GM18867 (cell line): ENCODE measurements at regions not wholly inside any gene's neighbourhood (a gene's known extent, or its start where the extent isn't known, plus 50 kb on each side); places are given as distances from the start of the nearest gene placed in this dataset.

Source experiments
- ATAC-seq: cut with Tn5 transposase; IDR thresholded peaks from one replicate; pipeline ENCODE4 v1.9.1; 2021; ENCODE audit warnings: mild to moderate bottlenecking, moderate library complexity; ENCODE audit not compliant: unreplicated experiment

DNA sequence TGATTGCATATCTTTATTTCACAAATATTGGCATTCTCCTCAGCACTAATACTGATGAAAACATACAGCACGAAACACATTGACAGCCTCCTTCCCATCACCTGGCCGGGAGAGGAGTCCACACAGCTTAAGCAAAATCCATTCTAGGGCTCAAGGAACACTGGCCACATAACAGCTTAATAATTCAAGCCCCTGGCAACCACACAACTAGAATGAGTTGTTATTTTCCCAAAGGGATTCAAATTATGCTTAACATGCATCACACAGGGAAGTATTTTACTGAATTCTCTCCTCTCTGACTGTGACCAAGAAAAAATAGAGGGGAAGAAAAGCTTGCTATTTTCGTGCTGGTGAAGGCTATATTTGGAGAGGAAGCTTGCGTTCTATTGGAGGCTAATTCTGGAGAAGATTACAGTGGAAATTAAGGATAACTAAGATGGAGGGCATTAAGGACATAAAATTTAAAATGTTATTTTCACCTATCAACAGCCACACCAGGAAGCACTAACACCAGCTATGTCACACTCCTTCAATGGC is 198.5 kb downstream of the ADGRG6 start:
- ATAC-seq = no peak

DNA sequence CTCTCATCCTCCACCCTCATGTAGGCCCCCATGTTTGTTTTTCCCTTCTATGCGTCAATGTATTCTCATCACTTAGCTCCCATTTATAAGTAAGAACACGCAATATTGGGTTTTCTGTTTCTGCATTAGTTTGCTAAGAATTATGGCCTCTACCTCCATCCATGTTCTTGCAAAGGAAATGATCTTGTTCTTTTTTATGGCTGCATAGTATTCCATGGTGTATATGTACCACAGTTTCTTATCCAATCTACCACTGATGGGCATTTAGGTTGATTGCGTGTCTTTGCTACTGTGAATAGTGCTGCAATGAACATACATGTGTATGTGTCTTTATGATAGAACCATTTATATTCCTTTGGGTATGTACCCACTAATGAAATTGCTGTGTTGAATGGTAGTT is 200.0 kb downstream of the ADGRG6 start:
- ATAC-seq = no peak

DNA sequence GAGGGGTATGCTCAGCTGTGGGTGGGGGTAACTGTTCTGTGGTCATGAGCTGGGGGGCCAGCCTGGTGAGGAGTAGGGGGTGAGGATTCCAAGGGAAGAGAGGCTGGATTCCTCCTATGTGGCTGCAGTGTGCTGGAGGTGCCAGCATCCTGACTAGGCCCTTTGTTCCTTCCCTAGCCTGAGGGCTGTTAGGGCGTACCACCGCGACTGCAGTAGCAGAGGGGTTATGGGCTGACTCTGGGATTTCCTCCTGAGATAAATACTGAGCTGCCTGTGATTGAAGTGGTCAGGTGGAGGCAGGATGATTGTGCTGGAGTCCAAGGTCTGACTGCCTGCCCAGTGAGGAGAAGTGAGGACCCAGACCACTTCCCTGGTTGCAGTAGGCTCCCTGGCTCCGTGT is 205.3 kb downstream of the ADGRG6 start:
- no peak for ATAC-seq

DNA sequence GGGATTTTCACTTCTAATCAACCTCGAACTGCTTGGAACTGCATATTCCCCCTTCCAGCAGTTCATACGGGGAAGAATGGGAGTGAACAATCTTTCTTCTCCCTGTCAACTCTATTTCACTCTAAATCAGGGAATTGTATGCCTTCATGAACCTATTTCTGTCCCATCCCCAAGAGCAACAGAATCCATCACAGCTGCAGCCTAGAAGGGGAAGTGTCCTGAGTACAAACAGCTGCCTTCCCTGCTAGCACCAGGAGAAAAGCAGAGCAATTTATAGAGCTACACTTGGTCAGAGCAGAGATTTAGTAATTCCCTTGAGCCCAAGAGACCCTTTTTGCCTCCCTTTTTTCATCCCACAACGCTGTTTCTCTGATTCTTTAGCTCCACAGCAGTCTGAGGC is 208.4 kb downstream of the ADGRG6 start:
- ATAC-seq = no peak

- no peak for ATAC-seq
These were observed 216.3 kb downstream of the ADGRG6 start for GRCh38 chr6:142518126-142518525.

- ATAC-seq = no peak
These were observed 217.0 kb downstream of the ADGRG6 start for GRCh38 chr6:142518761-142519160.

DNA sequence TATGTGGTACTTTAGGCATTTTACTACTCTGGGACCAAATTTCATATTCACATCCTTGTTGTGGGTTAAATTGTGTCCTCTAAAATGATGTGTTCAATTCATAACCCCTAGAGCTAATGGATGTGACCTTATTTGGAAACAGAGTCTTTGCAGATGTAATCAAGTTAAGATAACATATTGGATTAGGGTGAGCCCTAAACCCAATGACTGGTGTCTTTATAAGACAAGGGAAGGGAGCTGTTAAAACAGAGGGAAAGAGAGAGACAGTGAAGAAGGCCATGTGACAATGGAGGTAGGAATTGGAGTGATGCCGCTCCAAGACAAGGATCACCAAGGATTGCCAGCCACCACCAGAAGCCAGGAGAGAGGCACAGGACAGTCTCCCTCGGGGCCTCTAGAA is 220.0 kb downstream of the ADGRG6 start:
- no peak for ATAC-seq

DNA sequence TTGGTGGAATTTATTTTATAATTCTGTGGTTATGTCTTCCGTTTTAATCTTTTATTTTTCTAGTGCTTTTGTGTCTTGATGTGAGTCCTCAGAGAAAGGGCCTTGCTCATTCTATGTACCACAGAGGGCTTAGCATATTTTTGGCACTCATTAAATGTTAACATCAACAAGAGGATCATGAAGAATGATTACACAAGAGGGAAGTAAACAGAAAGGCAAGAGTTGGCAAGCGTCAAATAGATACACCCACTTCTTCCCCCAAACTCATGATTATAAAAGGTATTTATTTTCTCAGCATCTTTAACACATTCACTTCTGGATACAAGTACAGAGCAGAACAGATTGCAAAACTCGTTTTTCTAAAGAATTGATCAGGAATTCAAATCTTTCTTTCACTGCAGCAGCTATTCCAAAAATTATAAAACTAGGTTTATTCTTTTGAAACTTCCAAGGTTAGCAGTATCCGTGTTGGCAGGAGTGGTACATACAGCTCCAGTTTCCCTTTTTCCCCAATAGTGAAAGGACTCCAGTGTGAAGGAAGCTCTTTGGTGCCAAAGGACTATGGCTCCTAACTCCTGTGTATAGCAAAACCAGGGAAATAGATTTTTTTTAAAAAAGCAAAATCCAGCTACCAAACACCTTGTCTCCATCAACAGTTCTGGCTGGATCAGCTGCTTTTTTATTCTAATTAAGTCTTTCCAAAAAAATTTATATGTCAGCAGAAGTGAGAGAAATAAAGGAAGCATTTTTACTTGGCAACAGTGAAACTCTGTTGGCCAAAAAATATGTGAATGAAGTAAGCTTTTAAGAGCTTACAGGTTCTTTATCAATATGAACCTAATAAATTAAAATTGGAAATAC is 221.9 kb downstream of the ADGRG6 start:
- ATAC-seq = no peak

- no peak for ATAC-seq
These were observed 228.8 kb downstream of the ADGRG6 start for GRCh38 chr6:142530566-142530965.

DNA sequence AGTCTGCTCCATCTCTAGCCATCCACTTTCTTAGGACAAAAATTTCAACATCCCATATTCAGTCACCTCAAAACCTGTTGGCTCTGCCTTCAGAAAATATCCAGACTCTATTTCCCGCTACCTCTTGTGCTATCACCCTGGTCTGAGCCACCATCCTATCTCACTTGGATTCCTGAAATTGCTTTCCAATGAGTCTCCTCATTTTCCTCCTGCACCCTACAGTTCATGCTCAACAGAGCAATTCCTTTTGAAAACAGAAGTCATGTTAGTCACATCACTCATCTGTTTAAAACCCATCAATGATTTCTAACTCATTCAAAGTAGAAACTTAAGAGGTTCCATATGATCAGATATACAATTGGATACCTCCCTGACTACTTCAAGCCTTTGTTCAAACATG is 229.9 kb downstream of the ADGRG6 start:
- no peak for ATAC-seq

GRCh38 chr6:142534076-142534475 is 232.3 kb downstream of the ADGRG6 start:
- ATAC-seq = no peak

GRCh38 chr6:142534484-142534883 is 232.7 kb downstream of the ADGRG6 start:
- ATAC-seq = no peak

DNA sequence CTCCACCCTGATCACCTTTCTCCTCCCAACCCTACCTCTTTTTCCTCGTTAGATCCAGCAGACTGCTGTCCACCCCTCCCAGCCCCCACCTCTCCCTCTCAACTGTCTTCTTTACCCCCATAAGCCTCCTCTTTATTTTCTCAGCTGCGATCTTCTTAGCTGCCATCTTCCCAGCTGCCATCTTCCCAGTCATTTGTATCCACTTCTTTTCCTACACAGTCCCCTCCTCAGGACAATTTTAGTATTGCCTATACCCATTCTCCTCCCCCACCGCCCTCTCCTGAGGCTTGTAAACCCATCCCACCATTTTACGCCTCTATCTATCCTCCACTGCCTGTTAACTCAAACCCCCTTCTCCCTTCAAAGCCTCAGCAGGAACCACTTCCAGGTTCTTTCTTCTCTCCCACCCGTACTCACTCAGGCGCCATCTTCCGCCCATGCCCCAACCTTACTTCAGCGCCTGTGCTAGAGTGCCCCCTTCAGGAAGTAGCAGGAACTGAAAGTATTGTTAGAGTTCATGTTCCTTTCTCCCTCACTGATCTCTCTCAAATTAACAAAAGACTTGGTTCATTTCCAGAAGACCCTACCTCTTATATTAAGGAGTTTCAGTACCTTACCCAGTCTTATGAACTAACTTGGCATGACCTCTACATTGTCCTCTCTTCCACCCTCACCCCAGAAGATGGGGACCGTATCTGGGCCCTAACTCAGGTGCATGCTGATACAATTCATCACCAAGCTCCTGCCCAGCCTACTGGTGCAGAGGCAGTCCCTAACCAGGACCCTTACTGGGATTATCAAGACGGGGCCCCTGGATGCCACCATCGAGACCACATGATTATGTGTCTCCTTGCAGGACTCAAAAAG is 236.0 kb downstream of the ADGRG6 start:
- ATAC-seq = no peak

DNA sequence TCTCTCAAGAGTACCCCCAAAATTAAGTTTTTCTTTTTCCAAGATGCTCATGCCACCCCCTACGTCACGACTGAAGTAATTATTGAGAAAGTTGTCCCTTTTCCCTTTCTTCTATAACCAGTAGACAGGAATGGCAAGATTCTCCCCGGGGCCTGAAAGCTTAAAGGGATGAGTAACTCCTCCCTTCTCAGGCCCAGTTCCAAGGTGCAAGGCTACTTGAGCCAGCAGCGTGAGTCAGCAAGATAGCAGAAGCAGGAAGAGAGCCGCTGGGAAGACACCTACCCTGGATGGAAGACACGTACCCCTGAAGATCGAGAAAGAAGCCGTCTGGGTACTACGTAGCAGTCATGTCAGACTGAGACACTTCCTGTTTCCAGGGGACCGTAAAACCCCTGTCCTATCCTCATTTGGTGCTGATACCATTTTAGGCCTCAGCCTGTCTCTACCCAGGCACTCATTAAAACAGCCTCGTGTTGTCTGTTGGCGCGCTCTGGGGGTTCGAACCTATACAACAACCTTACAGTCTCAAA is 241.0 kb downstream of the ADGRG6 start:
- ATAC-seq = no peak

GRCh38 chr6:142543606-142544005 is 241.8 kb downstream of the ADGRG6 start:
- no peak for ATAC-seq

GRCh38 chr6:142544199-142544838 is 242.5 kb downstream of the ADGRG6 start:
- no peak for ATAC-seq

DNA sequence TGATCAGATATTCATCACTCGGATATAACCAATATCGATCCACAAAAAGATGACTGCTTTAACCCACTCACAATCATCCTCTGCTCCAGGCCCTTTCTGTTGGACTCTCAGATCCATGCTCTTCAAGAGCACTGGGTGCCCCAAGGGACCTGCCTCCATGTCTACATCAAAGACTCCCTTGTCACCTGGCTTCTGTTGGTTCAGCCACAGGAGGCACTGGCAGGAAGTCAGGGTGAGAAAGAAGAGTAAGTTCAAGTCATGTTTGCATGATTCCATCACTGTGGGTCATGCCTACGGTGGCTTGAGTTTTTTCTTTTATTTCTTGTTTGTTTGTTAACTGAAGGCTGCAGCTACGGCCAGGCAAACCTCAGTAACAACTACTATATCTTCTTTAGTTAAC is 243.3 kb downstream of the ADGRG6 start:
- no peak for ATAC-seq

DNA sequence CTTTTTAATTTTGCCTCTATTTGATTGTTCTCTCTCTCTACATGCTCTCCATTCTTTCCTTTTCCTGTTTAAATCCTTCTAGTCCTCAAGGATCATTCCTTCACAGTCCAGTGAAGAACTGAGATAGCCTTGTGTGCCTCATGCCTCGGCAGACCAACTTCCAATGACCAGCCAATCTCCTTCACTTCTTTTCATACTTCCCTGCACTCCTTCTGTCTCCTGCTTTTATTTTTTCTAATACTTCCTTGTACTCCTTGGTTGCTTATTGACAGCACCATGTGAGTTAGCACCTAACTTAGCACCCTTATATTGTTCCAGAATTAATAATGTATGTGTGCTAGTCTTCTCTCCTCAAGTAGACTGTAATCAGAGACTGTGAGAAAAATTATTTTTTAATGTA is 246.8 kb downstream of the ADGRG6 start:
- ATAC-seq = no peak

DNA sequence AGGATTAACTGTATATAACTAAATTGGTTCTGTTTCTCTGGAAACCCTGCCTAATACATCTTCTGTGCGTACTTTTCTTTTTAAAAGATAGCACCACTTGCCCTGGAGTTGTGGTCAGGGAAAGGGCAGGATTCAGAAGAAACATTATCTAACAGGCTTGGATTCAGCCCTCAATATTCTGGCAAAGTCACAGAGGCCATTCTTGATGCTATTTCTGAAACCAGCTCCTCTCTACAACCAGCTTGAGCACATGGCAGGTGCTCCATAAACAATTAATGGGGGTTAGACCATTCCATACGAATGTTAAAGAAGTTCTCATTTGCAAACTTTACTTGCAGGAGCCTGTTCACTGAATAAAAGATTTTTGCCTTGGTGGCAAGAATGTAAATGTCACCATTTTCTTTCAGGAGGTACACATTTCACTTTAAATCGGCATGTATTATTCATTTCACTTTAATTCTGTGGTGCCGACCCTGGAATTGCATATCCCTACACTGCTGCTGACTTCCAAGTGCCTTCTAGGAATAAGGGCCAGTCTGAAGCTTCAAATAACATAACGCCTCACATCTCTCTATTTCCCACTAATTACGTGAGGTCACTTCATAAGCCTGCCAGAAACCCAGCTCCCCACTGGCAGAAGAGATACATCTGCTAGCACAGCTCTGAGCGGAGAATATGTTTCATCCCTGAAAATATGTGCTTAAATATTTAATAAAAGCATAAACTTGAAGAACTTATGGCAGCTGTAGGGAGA is 248.7 kb downstream of the ADGRG6 start:
- ATAC-seq = no peak

DNA sequence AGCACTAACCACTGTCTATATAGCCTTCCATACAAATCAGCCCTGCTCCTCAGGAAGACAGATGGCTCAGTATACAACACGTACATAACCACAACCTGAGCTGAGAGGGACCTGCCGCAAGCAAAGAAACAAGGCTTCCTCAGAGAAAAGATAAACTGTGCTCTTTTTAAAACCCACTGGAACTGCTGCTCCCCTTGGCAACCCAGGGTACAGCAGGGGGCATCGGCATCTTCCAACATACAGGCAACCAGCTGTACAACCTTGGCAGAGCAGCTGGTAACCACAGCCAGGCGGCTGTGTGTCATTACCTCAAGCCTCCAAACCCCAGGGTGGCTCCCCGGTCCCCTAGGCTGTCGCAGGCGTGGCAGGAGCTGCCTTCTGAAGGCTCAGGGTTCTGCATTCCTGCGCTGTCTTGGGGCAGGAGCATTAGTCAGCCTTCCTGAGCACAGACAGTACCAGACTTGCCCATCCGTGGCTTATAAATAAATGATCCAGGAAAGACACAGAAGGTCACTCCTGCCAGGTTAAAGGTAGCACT is 249.5 kb downstream of the ADGRG6 start:
- no peak for ATAC-seq
